Cardiac fibroblast (primary cell): ENCODE measurements at regions not wholly inside any gene's neighbourhood (a gene's known extent, or its start where the extent isn't known, plus 50 kb on each side); places are given as distances from the start of the nearest gene placed in this dataset.

ENCODE experiments used
- DNase-seq, 2 donors: peaks; one replicate each; pipeline versions ENCODE4 v3.0.0 to v3.0.0-alpha.2; 2010; ENCODE audit warnings: low read depth in 2 of 2
- H3K4me3 ChIP-seq, 2 donors: replicated peaks in 1 of 2; 1 replicate in 1 of 2; 2 replicates in 1 of 2; pipeline ENCODE4 v1.5.1; 2011; ENCODE audit warnings: low read depth in 2 of 2, low read length in 2 of 2, mild to moderate bottlenecking in 2 of 2, moderate library complexity in 1 of 2
- TF ChIP-seq, protein P1 (sequence below): IDR thresholded peaks from one replicate; pipeline ENCODE4 v1.5.1; 2011; ENCODE audit warnings: low read depth, mild to moderate bottlenecking, low read length, inconsistent platforms

GRCh38 chr15:61680260-61681037, 379.8 kb downstream of the VPS13C start:
- H3K4me3 ChIP-seq: no peak overlapping the region
- TF ChIP-seq, protein P1, sequence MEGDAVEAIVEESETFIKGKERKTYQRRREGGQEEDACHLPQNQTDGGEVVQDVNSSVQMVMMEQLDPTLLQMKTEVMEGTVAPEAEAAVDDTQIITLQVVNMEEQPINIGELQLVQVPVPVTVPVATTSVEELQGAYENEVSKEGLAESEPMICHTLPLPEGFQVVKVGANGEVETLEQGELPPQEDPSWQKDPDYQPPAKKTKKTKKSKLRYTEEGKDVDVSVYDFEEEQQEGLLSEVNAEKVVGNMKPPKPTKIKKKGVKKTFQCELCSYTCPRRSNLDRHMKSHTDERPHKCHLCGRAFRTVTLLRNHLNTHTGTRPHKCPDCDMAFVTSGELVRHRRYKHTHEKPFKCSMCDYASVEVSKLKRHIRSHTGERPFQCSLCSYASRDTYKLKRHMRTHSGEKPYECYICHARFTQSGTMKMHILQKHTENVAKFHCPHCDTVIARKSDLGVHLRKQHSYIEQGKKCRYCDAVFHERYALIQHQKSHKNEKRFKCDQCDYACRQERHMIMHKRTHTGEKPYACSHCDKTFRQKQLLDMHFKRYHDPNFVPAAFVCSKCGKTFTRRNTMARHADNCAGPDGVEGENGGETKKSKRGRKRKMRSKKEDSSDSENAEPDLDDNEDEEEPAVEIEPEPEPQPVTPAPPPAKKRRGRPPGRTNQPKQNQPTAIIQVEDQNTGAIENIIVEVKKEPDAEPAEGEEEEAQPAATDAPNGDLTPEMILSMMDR: no peak
- no peak for DNase-seq

DNA sequence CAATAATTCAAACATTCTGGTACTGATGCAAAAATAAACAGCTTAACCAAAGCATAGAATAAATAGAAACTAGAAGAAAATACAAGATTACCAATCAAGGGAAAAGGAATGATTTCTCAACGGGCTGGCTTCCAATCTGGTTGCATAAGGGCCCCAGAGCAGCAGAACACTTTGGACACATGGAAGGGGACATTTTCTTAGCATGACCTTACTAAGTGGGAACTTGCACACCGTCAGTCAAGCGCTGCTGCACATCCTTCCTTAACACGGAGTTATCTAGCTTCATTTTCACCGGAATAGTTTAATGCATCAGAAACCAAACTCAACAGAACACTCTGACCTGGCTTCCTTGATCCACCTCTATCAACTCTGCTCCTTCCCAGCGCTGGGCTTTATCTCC, 388.5 kb downstream of the VPS13C start:
- H3K4me3 ChIP-seq: no peak overlapping the region
- no peak for DNase-seq
- TF ChIP-seq, protein P1: no peak

DNA sequence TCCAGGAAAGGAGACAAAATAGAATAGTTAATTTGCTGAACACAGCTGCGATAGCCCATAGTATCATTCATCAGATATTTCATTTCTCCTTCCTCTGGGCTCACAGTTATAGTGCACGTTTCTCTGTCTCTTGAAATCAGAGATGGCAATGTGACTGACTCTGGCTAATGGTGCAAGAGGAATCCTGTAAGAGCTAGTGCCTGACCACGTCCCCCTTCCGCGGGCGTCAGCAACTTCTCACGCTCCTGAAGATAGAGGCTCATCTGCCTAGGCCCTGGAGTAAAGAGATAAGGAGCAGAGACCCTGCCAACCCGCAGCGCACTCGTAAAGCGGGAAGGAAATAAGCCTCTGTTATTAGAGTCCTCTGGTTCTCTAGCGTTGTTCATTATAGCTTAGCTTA, 391.8 kb downstream of the VPS13C start:
- DNase-seq: no peak
- TF ChIP-seq, protein P1: no peak
- H3K4me3 ChIP-seq: no peak overlapping the region

GRCh38 chr15:61661791-61662190, 398.5 kb downstream of the VPS13C start:
- no peak overlapping the region for H3K4me3 ChIP-seq
- TF ChIP-seq, protein P1: no peak
- no peak for DNase-seq

DNA sequence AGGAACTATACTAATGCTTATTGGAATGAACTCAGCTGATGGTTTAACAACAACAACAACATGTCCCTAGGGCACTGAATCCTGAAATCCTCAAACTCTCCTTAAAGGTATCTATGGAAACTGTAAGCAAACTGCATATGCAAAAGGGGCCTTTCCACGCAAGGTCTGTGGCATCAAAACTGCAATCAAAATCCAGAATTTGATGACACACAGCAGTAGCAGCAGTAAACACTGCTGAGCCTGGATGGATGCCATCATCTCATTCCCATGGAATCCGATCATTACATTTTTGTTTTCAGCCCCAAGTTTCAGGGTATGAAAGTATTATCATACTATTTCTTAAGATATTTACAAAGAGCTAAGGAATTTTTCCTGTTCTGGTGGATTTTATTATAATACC, 399.7 kb downstream of the VPS13C start:
- peak; percentile 5 to 64 for DNase-seq
- no peak overlapping the region for H3K4me3 ChIP-seq
- TF ChIP-seq, protein P1: no peak

GRCh38 chr15:61659566-61660190, 400.6 kb downstream of the VPS13C start:
- DNase-seq: peak in 1 of 2 donors; percentile 57
- TF ChIP-seq, protein P1: no peak
- H3K4me3 ChIP-seq: no peak overlapping the region
